GM04504 (cell line): ENCODE measurements at regions not wholly inside any gene's neighbourhood (a gene's known extent, or its start where the extent isn't known, plus 50 kb on each side); places are given as distances from the start of the nearest gene placed in this dataset.
A peak's percentile ranks its signal among the peaks of the same experiment; 100 is the strongest.
"Not testable (repeated sequence)": the region's sequence is repeated elsewhere in the genome, so short reads cannot be mapped to it uniquely, and the experiment has no call there.

Experiments
- DNase-seq: peaks from one replicate; pipeline ENCODE4 v3.0.0-alpha.2; 2012; ENCODE audit warnings: low read depth

DNA sequence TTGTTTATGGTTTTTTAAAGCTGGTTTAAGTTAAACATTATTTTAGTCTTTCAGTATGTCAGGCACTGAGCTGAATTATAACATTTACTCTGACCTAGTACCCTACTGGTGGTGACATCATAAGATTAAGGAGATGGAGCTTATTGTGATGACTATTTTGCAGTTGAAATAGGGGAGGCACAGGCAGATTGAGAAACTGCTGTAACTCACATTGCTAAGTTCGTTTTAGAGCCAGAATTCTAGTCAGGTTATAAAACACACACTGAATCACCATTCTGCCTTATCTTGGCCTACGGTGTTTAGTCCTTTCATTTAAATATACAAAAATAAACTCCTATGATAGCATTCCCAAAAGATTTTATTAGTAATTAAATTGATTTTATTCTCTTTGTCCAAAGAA, 584.1 kb downstream of the TFAP2A start:
- DNase-seq: no peak

DNA sequence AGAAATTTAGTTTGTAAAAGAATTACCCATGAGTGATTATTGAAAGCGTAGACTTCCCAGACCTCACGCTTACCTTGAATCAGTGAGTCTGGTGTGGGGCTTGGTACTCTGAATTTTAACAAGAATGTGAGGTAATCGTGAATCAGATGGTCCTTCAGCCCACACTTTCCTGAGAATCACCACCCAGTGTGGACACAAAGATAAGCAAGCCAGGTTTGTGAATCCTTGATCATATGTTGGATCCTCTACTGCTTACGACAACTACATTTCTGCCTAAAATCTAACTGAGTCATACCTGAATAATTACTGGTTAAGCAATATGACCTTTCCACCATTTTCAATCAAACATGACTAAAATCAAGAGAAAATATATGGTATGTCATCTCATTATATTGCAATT, 589.3 kb downstream of the TFAP2A start:
- DNase-seq: no peak

DNA sequence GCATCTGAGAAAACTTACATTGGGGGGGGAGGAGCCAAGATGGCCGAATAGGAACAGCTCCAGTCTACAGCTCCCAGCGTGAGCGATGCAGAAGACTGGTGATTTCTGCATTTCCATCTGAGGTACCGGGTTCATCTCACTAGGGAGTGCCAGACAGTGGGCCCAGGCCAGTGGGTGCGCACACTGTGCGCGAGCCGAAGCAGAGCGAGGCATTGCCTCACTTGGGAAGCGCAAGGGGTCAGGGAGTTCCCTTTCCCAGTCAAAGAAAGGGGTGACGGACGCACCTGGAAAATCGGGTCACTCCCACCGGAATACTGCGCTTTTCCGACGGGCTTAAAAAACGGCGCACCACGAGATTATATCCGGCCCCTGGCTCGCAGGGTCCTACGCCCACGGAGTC, 604.1 kb downstream of the TFAP2A start:
- not testable (repeated sequence) for DNase-seq

DNA sequence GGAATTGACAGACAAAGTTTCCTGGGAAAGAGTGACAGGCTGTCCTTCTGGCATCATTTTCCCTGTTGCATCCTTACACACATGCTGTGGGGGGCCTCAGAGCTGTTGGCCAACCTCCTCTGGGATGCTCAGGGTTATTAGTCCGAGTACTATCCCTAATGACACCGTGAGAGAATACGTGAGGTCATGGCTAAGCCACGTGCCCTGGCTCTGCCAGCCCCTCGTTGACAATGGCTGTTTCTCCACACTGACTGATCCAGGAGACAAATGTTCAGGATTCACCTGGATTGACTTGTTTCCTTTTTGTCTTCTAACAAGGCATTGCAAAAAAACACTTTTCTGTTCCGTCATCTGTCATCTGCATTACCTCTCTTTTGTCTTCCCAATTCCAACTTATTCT, 604.6 kb downstream of the TFAP2A start:
- DNase-seq: no peak

DNA sequence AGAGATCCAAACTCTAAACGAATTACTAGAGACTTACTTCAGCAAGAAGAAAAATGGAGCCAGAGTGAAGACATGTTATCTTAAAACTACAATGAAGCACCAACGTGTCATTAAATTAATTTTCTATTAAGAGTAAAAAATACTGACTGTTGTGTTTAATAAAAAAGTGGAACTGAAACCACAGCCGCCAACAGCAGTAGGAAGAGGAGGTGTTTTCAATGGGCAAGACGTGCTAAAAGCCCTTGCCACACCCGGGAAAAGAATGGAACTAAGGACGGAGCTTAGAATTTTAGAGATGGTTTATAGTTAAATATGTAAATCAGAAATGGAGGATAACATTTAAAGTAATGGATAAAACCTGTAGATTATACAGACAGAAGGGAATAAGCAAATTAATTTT, 608.7 kb downstream of the TFAP2A start:
- no peak for DNase-seq

DNA sequence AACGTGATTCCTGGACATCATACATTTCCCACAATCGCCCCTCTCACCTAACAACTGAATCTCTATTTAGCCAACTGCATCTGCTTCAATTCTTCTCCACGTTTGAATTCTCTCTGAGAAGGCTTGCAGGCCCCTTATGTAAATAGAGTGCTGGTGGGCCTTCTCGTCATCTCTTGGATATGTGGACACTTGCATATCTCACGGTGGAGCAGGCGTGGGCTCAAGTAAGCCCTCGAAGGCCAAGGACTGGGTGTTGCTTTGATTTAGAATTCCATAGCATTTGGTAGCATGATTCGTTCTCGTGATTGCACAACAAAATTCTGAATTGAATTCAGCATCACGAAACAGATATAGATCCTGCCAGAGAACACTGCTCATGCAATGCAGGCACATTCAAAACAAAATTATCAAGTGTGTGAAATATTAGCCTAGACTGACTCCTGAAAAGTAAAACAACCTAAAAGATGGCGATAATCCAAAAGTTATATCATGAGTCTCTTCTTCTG, 613.6 kb downstream of the TFAP2A start:
- no peak for DNase-seq

DNA sequence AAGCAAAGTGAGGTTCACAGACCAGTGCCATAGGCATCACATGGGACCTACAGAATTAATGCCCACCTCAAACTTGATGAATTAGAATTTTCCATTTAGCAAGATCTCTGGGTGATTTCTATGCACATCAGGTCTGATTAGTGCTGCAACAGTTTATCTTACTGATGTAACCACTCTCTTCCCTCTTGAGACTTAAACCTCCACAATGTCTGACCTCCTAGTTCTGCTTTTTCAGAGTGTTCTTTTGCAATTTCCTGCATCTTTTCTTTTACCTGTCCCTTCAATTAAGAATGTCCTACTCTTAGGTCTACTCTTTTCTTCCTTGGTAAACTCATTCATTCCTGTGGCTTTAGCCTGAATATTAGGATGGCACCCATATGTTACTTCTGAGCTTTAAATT, 615.3 kb downstream of the TFAP2A start:
- DNase-seq: no peak

DNA sequence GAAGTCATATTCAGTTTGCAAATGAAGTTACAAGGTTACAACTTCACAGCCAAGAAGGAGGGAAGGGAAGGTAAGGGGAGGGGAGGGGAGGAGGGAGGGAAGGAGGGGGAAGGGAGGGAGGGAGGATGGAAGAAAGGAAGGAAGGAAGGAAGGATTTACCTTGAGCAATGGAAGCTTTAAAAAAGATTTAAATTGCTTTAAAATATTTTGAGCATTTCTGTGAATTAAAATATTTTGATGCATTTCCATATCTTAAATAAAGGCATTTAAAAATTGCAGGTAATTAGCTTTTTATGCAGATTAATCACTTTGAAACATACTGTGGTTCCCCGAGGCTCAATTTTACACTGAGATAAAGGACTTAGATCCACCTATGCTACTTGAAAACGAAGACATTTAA, 618.0 kb downstream of the TFAP2A start:
- DNase-seq: no peak

DNA sequence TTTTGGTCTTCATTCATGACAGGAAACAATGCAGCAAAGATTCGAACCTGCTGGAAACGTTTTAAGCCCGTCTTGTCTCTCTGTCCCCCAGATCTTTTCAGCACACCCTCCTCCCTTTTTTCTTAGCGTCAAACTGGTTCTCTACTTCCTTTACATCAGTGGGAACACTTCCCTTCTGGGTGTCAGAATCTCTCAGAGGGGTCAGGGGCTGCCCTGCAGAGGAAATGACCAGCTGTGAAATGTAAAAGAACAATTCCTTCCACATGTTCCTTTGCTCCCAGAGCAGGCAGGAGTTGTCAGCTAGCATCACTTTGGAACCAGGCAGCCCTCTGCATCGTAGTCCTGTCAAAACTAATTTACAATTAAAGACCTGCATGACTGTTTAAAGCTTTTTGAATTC, 619.0 kb downstream of the TFAP2A start:
- DNase-seq: no peak

DNA sequence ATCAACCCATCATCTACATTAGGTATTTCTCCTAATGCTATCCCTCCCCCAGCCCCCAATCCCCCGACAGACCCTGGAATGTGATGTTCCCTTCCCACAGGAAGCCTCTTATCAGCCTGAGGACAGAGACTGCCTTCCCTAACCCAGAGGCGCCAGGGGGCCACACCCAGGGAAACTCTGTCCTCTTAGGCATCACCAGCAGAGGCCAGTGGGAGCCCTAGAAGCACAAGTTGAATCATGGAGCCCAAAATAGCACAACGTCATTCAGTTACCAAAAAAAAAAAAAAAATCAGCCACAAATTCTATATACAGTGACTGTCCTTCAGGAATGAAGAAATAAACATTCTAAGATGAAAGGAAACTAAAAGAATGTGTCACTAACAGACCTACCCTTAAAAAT, 625.7 kb downstream of the TFAP2A start:
- no peak for DNase-seq

DNA sequence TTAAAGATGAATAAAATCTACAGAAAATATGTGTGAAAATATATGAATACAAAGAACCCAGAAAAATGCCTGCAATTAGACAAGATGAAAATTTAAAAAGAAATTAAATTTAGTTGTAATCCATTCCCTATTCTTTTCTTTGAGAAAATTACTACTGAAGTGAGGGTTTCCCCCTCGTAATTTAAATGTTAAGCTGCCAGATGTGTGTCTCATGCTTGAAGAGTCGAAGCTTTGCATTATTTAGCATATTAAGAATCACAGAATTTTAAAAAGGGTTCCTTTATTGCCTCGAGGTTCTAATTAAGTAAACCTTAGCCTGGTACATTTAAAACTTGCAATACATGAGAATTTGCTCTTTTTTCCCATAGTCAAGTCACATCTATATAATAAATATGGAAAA, 630.1 kb downstream of the TFAP2A start:
- DNase-seq: no peak

DNA sequence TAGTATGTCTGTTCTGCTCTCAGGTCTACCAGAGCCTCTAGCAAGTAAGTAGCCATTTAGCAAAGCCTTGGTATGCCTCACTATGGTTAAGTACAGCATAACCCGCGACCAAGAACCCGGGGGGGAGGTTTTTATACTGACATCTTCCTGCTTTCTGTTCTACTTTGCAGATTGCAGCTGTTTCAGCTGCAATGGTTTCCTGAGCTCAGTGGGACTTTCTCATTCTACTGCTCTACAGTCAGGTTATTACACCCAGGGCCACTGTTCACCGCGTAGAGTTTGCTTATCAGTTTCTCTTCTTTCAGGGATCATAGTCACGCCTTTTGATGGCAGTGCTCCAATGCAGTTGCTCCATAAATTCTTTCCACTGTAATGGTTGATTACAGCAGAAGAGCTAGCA, 631.3 kb downstream of the TFAP2A start:
- DNase-seq: no peak

DNA sequence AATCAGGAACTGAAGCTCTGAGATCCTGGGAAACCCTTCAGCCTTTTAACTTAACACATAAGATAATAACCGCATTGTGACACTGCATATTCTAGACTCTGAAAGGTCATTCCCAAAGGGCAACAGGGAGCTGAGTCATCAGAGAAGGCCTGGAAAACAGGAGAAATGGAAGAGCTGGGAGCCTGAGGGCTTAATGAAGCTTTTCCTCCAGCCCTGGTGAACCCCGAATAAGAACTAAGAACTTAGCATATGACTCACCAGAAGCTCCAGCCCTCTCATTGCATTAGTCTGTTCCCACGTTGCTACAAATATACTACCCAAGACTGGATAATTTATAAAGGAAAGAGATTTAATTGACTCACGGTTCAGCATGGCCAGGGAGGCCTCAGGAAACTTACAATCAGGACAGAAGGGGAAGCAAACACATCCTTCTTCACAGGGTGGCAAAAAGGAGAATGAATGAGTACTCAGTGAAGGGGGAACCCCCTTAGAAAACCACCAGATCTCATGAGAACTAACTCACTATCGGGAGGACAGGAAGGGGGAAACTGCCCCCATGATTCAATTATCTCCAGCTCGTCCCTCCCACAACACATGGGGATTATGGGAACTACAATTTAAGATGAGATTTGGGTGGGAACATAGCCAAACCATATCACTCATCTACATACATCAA, 648.5 kb downstream of the TFAP2A start:
- DNase-seq: peak; percentile 54

DNA sequence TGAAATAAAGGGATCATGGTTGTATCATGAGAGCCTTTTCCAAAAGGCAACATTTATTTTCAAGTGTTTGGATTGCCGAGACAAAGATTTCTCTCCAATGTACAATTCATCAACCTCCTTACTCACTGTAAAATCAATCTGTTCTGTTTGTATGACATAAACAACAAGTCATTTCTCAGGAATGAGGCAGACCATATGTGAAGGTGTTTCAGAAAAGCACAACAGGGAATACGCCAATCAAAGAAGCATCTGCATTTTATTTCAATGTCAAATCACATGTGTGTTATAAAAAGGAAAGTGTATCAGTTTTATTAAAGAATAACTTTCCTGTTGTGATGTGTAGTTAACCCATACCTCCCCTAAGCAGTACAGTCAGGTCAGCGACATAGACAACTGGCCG, 653.7 kb downstream of the TFAP2A start:
- no peak for DNase-seq

DNA sequence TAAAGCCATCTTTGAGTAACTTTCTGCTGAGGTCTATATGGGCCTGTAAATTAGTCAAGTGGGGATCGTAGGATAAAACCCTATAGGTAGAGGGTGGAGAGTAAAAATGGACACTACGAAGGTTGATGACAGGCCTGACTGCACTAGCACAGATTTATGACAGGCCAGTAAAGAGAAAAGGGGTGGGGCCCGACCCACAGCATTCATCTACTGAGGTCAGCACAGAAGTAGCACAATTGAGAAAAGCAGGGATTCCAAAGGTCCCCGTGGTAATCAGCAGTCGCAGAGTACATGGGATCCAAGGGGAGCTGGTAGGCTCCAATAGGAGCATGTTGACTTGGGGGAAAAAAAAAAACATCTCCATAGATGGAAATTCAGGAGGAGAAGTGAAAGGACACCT, 660.4 kb downstream of the TFAP2A start:
- DNase-seq: no peak

DNA sequence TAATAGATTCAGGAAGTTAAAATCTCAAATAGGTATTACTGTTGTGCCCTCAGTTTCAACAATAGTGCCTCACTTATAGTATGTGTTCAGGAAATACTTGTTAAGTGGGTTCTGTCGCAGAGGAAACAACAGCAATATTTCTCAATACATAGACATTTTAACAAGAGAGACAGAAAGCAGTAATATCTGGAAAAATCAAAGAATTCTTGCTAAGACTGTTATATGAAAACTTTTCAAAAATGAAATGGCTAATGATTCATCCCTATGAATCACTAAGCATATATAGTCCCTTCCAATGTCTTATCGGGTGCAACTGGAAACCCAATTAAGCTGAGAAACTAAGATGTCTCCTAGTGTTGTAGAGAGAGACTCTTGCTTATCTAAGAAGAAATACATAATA, 668.9 kb downstream of the TFAP2A start:
- DNase-seq: no peak

DNA sequence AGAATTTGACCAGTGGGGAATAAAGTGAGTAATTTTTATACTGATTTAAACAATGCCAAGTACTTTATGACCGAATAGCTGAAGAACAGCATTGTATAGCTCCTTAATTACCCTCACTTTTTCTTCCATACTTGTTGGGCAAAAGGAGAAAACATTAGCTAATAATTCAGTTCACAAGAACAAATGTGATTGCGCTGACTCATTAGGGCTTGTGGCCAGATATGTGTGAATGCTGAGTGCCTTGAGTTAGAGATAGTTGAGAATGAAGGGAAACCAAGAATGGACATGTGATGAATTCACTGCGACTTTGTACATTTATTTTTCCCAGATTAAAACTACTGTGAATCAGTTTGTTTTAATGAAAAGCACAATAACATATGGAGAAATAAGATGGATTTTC, 669.4 kb downstream of the TFAP2A start:
- DNase-seq: no peak

DNA sequence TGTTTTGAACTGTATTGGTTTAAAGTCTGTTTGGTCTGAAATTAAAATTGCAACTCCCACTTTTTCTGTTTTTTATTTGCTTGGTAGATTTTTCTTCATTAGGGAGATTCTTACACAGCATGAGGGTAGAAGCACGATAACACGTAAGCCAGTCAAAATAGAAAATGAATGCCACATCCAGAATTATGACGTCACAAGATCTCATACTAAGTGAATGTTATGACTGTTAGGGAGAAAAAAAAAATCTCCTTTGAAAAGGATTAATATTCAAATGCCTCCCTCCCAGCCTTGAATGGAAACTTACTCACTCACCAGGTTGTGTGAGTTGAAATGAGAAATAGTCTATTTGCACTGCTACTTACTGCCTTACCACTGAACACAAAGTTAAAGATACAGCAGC, 670.8 kb downstream of the TFAP2A start:
- DNase-seq: no peak

DNA sequence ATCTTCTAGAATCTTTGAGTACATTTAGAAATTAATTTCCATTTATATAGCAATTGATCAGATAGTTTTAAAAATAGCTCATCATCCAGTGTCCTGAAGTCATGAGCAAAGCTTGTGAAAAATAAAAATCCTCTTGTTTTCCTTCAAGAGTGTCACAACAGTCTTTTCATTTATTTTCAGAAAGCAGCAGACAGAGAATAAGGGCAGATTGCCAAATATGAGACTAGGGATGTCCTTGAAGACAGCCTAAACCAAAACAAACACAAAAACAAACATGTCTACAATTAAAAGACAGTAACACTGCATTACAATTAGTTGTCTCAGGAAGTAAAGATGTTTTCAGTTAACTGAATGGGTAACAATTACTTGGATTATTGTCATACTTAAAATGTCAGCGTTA, 682.8 kb downstream of the TFAP2A start:
- no peak for DNase-seq

DNA sequence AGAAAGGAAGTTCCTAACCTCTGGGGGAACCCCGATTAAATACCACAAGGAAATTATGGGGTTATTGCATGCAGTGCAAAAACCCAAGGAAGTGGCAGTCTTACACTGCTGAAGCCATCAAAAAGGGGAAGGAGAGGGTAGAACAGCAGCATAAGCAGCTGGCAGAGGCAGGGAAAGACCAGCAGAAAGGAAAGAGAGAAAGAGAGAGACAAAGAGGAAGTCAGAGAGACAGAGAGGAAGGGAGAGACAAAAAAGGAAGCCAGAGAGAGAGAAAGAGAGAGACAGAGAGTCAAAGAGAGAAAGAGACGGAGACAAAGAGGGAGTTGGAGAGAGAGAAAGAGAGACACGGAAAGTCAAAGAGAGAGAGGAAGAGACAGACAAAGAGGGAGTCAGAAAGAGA, 689.1 kb downstream of the TFAP2A start:
- DNase-seq: not testable (repeated sequence)

DNA sequence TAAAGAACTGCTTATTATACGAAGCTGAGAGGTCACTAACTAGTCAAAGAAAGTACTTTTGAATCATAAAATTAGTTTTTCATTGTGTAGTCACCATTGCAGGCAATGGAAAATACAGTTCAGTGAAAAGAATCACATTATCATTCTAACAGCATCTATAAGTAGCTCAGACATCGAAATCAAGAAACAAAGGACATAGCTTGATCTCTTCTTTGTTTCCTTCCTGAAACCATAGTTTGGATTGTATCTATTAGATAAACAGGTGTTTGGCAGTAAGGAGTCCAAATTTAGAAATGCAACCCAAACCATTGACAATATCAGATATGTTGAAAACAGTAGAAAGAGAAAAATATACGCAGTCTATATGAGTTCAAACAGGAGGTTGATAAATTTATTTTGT, 697.3 kb downstream of the TFAP2A start:
- no peak for DNase-seq

DNA sequence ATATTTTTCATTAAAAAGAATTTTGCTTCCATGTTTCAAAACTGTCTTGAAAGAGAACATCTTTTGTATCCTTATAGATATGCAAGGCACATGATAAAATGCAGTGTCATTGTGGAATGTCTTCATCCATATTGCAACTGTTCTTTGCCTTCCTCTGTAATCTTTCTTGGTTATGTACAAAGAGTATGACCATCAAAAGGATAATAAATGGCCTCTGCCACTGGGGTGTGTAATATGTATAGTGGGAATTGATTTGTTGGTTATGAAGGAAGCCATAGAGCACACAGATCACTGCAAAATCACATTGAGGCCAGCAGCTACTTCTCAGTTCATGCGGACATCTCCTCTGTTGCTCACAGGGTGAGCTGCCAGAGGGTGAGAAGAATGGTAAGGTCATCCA, 703.5 kb downstream of the TFAP2A start:
- no peak for DNase-seq

DNA sequence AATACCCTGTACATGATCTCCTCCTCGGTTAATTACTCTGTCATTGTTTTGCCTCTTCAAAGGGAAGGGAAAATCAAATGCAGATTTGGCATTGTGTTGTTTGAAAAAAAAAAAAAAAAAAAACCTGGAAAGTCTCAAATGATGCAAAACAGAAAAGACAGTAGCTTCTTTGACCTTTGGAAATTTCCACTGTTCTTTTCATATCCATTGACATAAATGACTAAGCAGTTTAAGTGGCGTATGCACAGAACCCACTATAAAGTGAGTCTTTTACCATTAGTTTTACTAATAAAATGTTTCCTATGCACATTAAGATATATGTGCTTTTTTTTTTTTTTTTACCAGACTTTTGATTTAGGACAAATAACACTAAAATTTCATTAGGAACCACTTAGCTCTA, 704.3 kb downstream of the TFAP2A start:
- DNase-seq: no peak

DNA sequence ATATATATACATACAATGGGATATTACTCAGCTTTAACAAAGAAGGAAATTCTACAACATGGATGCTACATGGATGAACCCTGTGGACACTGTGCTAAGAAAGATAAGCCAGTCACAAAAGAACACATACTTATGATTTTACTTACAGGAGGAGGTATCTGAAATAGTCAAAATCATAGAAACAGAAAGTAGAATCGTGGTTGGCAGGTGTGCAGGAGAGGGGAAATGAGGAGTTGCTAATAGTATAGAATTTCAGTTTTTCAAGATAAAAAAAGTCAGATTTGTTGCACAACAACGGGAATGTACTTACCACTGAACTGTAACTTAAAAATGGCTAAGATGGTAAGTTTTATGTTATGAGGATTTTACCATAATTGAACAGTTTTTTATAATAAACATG, 706.3 kb downstream of the TFAP2A start:
- DNase-seq: no peak

DNA sequence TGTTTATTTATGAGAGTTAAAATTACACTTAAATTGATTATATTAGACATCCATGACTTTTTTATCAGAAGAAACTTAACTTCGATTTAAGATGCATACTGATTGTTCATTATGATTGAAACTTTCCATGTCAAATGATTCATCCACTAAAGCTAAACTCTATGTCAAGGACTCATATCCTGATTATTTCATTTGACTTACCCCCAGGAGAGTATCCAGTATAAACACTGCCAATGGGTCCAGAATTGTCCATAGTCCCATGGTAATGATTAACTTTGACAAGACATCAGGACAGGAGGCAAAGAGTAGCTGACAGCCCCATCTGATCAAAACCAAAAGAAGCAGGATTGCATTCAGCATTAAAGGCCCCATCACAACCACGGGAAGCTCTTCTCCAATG, 709.9 kb downstream of the TFAP2A start:
- no peak for DNase-seq
